ENCODE measurements at regions not wholly inside any gene's neighbourhood (a gene's known extent, or its start where the extent isn't known, plus 50 kb on each side); places are given as distances from the start of the nearest gene placed in this dataset.
A peak's percentile ranks its signal among the peaks of the same experiment; 100 is the strongest.

- Mint-ChIP-seq H3K27ac (no peak overlapping the region), H3K36me3 (no peaks in the 10 kb centered on the region), H3K4me3 (no peak overlapping the region), H3K9me3 (no peaks in the 10 kb centered on the region), H3K27me3 (no peaks in the 10 kb centered on the region), H3K4me1 (peaks cover 17% of the 10 kb centered on the region)
These were observed 112.6 kb downstream of the PDCL3 start for GRCh38 chr2:100675373-100675772.

- no peaks in the 10 kb centered on the region for H3K36me3 Mint-ChIP-seq
- peaks cover 21% of the 10 kb centered on the region for H3K4me1 Mint-ChIP-seq
These were observed 113.1 kb downstream of the PDCL3 start for GRCh38 chr2:100675855-100676254.

GRCh38 chr2:100676346-100676745 is 113.6 kb downstream of the PDCL3 start:
- Mint-ChIP-seq H3K4me1 (peaks cover 21% of the 10 kb centered on the region), H3K27ac (no peak overlapping the region), H3K9me3 (no peaks in the 10 kb centered on the region), H3K4me3 (no peak overlapping the region), H3K36me3 (no peaks in the 10 kb centered on the region), H3K27me3 (no peaks in the 10 kb centered on the region)

More at GRCh38 chr2:100675855-100676254, 113.1 kb downstream of the PDCL3 start:
- Mint-ChIP-seq H3K27ac (no peak overlapping the region), H3K4me3 (no peak overlapping the region), H3K27me3 (no peaks in the 10 kb centered on the region), H3K9me3 (no peaks in the 10 kb centered on the region)

GRCh38 chr2:100677611-100678185 is 114.9 kb downstream of the PDCL3 start:
- Mint-ChIP-seq H3K4me3 (no peak overlapping the region), H3K27ac (no peak overlapping the region), H3K27me3 (no peaks in the 10 kb centered on the region), H3K9me3 (no peaks in the 10 kb centered on the region), H3K36me3 (no peaks in the 10 kb centered on the region), H3K4me1 (peaks cover 21% of the 10 kb centered on the region)

GRCh38 chr2:100679211-100679610 is 116.4 kb downstream of the PDCL3 start:
- peaks cover 5% of the 10 kb centered on the region for H3K9me3 Mint-ChIP-seq
- no peaks in the 10 kb centered on the region for H3K27me3 Mint-ChIP-seq
- no peak overlapping the region for H3K27ac Mint-ChIP-seq
- peaks cover 21% of the 10 kb centered on the region for H3K4me1 Mint-ChIP-seq
- H3K4me3 Mint-ChIP-seq, result no peak overlapping the region
- peaks cover 1% of the 10 kb centered on the region for H3K36me3 Mint-ChIP-seq

- peaks cover 3% of the 10 kb centered on the region for H3K36me3 Mint-ChIP-seq
- no peak overlapping the region for H3K27ac Mint-ChIP-seq
- peaks cover 6% of the 10 kb centered on the region for H3K9me3 Mint-ChIP-seq
- H3K4me1 Mint-ChIP-seq, result peaks cover 21% of the 10 kb centered on the region
- H3K27me3 Mint-ChIP-seq, result no peaks in the 10 kb centered on the region
- H3K4me3 Mint-ChIP-seq, result no peak overlapping the region
These were observed 119.7 kb downstream of the PDCL3 start for GRCh38 chr2:100682536-100682935.

- H3K4me3 Mint-ChIP-seq, result no peak overlapping the region
- H3K4me1 Mint-ChIP-seq, result peaks cover 21% of the 10 kb centered on the region
These were observed 120.4 kb downstream of the PDCL3 start for GRCh38 chr2:100683231-100683630.

GRCh38 chr2:100691846-100692245 is 128.1 kb upstream of the NPAS2 start:
- H3K27ac Mint-ChIP-seq, result no peak overlapping the region
- H3K4me3 Mint-ChIP-seq, result no peak overlapping the region
- peaks cover 7% of the 10 kb centered on the region for H3K36me3 Mint-ChIP-seq
- no peaks in the 10 kb centered on the region for H3K27me3 Mint-ChIP-seq
- peaks cover 6% of the 10 kb centered on the region for H3K4me1 Mint-ChIP-seq
- H3K9me3 Mint-ChIP-seq, result peaks cover 10% of the 10 kb centered on the region

More at GRCh38 chr2:100683231-100683630, 120.4 kb downstream of the PDCL3 start:
- no peak overlapping the region for H3K27ac Mint-ChIP-seq
- H3K27me3 Mint-ChIP-seq, result no peaks in the 10 kb centered on the region
- H3K36me3 Mint-ChIP-seq, result peaks cover 3% of the 10 kb centered on the region
- H3K9me3 Mint-ChIP-seq, result peaks cover 9% of the 10 kb centered on the region

GRCh38 chr2:100692381-100692780 is 127.6 kb upstream of the NPAS2 start:
- H3K4me3 Mint-ChIP-seq, result no peak overlapping the region
- H3K27me3 Mint-ChIP-seq, result no peaks in the 10 kb centered on the region
- peaks cover 6% of the 10 kb centered on the region for H3K4me1 Mint-ChIP-seq
- no peak overlapping the region for H3K27ac Mint-ChIP-seq
- H3K9me3 Mint-ChIP-seq, result peaks cover 10% of the 10 kb centered on the region
- peaks cover 9% of the 10 kb centered on the region for H3K36me3 Mint-ChIP-seq

- H3K27ac Mint-ChIP-seq, result no peak overlapping the region
- no peak overlapping the region for H3K4me3 Mint-ChIP-seq
- peaks cover 6% of the 10 kb centered on the region for H3K4me1 Mint-ChIP-seq
- H3K36me3 Mint-ChIP-seq, result peaks cover 10% of the 10 kb centered on the region
- peaks cover 7% of the 10 kb centered on the region for H3K9me3 Mint-ChIP-seq
- no peaks in the 10 kb centered on the region for H3K27me3 Mint-ChIP-seq
These were observed 127.0 kb upstream of the NPAS2 start for GRCh38 chr2:100692906-100693305.

GRCh38 chr2:100699131-100699530 is 120.8 kb upstream of the NPAS2 start:
- H3K4me1 Mint-ChIP-seq, result peaks cover 19% of the 10 kb centered on the region
- peaks cover 11% of the 10 kb centered on the region for H3K36me3 Mint-ChIP-seq
- peaks cover 7% of the 10 kb centered on the region for H3K9me3 Mint-ChIP-seq
- no peaks in the 10 kb centered on the region for H3K27me3 Mint-ChIP-seq
- H3K27ac Mint-ChIP-seq, result no peak overlapping the region
- H3K4me3 Mint-ChIP-seq, result no peak overlapping the region

- H3K27ac Mint-ChIP-seq, result no peak overlapping the region
- peaks cover 49% of the 10 kb centered on the region for H3K4me1 Mint-ChIP-seq
- no peak overlapping the region for H3K4me3 Mint-ChIP-seq
- peaks cover 1% of the 10 kb centered on the region for H3K36me3 Mint-ChIP-seq
- no peaks in the 10 kb centered on the region for H3K9me3 Mint-ChIP-seq
- no peaks in the 10 kb centered on the region for H3K27me3 Mint-ChIP-seq
These were observed 117.4 kb upstream of the NPAS2 start for GRCh38 chr2:100702438-100703109.

- no peak overlapping the region for H3K4me3 Mint-ChIP-seq
- peaks cover 1% of the 10 kb centered on the region for H3K36me3 Mint-ChIP-seq
- peaks cover 55% of the 10 kb centered on the region for H3K4me1 Mint-ChIP-seq
- H3K9me3 Mint-ChIP-seq, result no peaks in the 10 kb centered on the region
- no peak overlapping the region for H3K27ac Mint-ChIP-seq
- no peaks in the 10 kb centered on the region for H3K27me3 Mint-ChIP-seq
These were observed 116.7 kb upstream of the NPAS2 start for GRCh38 chr2:100703213-100703612.

- Mint-ChIP-seq H3K4me1 (peaks cover 59% of the 10 kb centered on the region), H3K9me3 (no peaks in the 10 kb centered on the region), H3K36me3 (no peaks in the 10 kb centered on the region), H3K27me3 (no peaks in the 10 kb centered on the region), H3K4me3 (no peak overlapping the region), H3K27ac (peak overlapping the region; percentile 19)
These were observed 116.2 kb upstream of the NPAS2 start for GRCh38 chr2:100703739-100704138.

GRCh38 chr2:100704156-100704555 is 115.8 kb upstream of the NPAS2 start:
- Mint-ChIP-seq H3K27me3 (no peaks in the 10 kb centered on the region), H3K27ac (no peak overlapping the region), H3K36me3 (no peaks in the 10 kb centered on the region), H3K9me3 (no peaks in the 10 kb centered on the region), H3K4me3 (no peak overlapping the region), H3K4me1 (peaks cover 59% of the 10 kb centered on the region)

GRCh38 chr2:100704711-100705110 is 115.2 kb upstream of the NPAS2 start:
- H3K9me3 Mint-ChIP-seq, result no peaks in the 10 kb centered on the region
- H3K36me3 Mint-ChIP-seq, result no peaks in the 10 kb centered on the region
- no peak overlapping the region for H3K4me3 Mint-ChIP-seq
- peaks cover 59% of the 10 kb centered on the region for H3K4me1 Mint-ChIP-seq
- peak overlapping the region; percentile 47 for H3K27ac Mint-ChIP-seq
- H3K27me3 Mint-ChIP-seq, result no peaks in the 10 kb centered on the region

Measured in activated naive CD4-positive, alpha-beta T cell treated with anti-CD3 and anti-CD28 coated beads, Interleukin-2, amount 50 U/mL, for 24 hours (primary cell).